H4 (cell line): ENCODE measurements at regions not wholly inside any gene's neighbourhood (a gene's known extent, or its start where the extent isn't known, plus 50 kb on each side); places are given as distances from the start of the nearest gene placed in this dataset.
A peak's percentile ranks its signal among the peaks of the same experiment; 100 is the strongest.
"Not testable (repeated sequence)": the region's sequence is repeated elsewhere in the genome, so short reads cannot be mapped to it uniquely, and the experiment has no call there.

Experiments used
- DNase-seq: peaks from one replicate; pipeline ENCODE4 v3.0.0-alpha.2; 2015; ENCODE audit warnings: low spot score

GRCh38 chr15:69554279-69554961, 101.8 kb downstream of the RPLP1 start:
- no peak for DNase-seq

DNA sequence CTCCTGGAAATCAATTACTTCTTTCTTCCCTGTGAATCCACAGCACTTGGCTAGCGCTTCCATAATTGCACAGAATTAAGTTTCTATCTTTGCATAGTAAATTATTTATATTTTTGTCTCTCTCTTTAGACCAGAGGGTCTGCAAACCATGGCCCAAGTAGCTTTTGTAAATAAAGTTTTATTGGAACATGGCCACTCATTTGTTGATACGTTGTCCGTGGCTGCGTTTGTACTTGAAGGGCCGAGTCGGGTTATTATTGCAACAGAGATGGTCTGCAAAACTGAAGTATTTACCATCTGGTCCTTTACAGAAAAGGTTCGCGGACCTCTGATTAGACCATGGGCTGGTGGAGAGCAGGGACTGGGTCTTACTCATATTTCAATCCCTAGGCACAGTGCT, 102.5 kb downstream of the RPLP1 start:
- DNase-seq: no peak

DNA sequence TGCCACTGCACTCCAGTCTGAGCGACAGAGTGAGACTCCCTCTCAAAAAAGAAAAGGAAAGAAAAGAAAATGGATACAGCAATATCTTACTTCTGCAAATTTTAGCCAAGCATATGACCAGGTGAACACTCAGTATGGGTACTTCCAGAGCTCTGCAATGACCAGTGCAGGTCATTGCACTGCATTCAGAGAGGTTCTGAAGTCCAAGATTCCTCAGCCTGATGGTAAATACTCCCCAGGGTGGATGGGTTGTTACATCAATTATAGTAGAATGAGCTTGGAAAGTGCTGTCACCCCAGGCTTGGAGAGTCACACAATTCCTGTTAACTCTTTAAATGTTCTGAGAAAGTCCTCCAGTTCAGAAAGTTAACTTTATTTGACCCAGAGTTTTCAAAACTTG, 103.7 kb downstream of the RPLP1 start:
- no peak for DNase-seq

- DNase-seq: peak; percentile 95
These were observed 104.5 kb downstream of the RPLP1 start for GRCh38 chr15:69557020-69557706.

GRCh38 chr15:69557707-69558409, 105.2 kb downstream of the RPLP1 start:
- no peak for DNase-seq

DNA sequence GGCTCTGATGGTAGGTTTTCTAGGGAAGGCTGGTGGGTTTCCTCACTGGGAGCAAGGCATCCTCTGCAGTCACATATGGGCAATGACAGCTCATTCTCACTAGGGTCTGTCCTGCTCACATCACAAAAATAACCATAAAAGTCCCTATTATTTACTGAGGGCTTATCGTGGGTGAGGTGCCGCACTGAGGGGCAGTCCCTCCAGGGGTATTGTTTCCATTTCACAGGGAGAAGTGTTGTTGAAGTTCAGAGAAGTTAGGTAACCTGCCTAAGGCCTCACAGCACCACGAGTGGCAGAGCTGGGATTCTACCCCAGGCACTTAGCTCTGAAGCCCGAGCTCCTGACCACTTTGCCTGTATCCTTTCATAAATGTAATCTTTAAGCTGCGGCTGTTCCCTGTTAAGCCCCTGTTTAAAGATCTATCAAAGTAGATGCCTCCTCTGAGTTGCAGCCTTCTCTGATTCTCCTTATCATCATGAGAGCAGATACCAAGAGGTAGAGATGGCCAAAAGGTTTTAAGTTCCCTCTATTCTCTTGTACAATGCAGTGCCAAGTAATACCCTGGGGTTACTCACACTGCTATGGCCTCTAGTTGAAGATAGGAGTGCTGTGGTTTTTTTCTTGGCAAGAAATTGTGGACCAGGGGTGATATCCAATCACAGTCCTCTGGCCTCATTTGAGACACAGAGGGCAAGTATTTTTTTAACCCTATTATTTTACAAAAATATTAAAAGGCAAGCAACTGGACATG, 107.0 kb downstream of the RPLP1 start:
- DNase-seq: no peak

DNA sequence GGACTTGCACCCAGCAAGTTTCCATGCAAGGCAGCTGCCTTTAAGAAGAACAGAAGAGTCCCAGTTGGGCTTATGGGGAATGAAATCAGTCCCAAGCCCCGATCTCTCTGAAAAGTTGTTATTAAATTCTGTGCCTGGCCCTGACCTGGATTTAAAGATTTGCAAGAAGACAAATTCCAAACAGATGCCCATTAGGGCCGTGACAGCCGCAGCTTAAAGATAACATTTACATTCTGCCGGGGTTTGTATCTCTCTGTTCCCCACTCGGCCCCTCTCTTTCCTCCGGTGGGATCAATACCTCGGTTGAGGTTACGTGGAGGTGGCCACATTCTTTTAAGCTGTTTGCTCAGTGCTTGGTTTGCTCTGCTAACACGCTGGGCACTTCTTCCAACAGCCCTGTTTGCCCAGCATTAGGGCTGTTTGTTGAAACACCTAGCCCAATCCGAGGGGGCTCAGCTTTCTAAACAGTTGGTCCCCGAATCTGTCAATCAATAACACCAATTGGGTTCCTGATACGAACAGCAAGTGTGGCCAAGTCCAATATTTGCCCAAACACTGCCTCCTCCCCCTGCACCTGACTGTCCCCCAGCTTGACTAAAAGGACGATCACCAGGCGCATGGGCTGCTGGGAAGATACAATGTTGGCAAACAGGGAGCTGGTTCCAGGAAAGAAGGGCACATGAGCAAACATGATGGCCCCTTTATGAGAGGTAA, 108.6 kb downstream of the RPLP1 start:
- DNase-seq: no peak

DNA sequence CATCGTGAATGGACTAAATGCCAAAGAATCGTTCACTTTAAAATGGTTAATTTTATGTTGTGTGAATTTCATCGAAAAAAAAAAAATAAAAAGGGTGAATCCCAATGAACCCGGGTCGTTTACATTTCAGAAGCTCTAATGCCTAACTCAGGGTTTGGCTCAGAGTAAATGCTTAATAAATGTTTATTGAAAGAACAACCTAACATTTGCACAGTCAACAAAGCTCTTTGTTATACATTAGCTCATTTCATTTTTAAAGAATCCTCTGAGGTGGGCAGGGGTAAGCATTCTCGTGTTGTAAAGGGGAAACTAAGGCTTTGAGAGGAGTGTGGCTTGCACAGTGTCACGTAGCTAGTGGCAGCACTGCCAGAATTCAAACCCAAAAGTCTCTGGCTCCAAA, 109.5 kb downstream of the RPLP1 start:
- no peak for DNase-seq

DNA sequence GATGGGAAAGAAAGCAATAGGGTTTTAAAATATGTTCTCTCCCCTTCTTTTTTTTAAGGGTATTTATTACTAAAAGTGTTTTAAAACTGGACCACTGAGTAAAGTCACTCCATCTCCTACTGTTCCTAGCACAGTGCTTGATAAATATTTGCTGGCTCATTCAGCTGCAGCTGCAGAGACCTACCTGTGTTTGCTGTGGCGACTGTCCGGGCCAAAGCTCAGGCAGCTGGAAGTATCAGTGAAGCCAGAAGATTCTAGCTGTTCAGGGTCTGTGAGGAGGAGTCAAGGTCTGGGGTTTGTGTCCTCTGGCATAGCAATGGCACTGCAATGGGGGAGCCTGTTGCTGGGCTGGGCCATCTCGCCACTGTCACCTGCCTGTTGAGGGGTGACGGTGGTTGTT, 109.9 kb downstream of the RPLP1 start:
- no peak for DNase-seq

- no peak for DNase-seq
These were observed 112.5 kb downstream of the RPLP1 start for GRCh38 chr15:69565066-69565655.

DNA sequence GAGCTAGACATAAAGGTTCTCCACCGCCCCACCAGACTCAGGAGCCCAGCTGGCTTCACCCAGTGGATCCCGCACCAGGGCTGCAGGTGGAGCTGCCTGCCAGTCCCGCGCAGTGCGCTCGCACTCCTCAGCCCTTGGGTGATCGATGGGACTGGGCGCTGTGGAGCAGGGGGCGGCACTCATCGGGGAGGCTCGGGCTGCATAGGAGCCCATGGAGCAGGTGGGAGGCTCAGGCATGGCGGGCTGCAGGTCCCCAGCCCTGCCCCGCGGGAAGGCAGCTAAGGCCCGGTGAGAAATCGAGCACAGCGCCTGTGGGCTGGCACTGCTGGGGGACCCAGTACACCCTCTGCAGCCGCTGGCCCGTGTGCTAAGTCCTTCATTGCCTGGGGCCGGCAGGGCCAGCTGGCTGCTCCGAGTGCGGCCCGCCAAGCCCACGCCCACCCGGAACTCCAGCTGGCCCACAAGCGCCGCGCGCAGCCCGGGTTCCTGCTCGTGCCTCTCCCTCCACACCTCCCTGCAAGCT, 114.7 kb downstream of the RPLP1 start:
- not testable (repeated sequence) for DNase-seq

DNA sequence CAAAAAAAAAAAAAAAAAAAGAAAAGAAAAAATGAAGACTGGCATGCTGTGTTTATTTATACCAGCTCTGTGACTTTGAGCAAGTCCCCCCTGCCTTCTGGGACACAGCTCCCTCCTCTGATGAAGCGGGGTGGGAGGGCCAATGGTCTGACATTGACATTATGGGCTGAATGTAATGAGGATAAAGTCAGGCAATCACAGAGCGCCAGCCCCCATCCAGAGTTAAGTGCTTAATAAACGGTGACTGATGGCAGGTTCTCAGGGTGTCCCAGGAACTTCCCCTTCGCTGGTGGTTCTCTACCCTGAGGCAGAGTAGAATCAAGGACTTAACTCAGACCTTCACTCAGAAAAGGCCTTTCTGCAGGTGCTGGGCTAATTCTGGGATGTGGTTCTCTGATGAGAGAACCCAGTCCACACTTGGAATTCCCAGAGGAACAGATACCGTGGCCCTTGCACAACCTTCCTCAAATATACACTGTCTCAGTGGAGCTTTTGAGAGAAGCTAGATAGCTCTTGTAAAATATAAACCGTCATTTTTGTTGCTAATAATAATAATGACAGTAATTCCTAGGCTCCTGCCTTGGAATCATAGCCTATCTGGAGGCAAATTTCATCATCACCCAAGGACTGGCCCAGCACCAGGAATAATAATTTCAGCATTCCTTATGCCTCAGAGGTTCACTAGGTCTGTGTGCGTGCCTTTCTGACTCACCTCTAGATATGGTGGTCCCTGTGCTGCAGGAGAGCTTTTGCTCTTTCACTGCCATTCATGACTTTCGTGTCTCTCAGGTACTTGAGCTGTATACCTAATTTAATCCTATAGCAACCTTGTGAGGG, 115.8 kb downstream of the RPLP1 start:
- DNase-seq: no peak

DNA sequence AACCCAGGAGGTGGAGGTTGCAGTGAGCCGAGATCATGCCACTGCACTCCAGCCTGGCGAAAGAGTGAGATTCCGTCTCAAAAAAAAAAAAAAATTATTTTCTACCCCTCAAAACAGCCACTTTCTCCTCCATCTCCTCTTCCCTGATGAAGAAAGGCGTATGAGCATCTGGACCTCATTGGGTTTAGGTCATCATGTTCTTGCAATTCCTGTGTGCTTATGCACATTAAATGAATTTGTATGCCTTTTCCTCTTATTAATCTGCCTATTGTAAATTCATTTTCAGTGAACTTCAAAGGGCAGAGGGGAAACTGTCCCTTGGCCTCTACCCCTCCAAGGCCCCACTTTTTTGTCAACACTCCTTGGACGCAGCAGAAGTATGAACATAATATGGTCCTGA, 117.8 kb downstream of the RPLP1 start:
- DNase-seq: no peak

- DNase-seq: no peak
These were observed 118.4 kb downstream of the RPLP1 start for GRCh38 chr15:69570997-69571396.

GRCh38 chr15:69573278-69573677, 120.7 kb downstream of the RPLP1 start:
- not testable (repeated sequence) for DNase-seq

DNA sequence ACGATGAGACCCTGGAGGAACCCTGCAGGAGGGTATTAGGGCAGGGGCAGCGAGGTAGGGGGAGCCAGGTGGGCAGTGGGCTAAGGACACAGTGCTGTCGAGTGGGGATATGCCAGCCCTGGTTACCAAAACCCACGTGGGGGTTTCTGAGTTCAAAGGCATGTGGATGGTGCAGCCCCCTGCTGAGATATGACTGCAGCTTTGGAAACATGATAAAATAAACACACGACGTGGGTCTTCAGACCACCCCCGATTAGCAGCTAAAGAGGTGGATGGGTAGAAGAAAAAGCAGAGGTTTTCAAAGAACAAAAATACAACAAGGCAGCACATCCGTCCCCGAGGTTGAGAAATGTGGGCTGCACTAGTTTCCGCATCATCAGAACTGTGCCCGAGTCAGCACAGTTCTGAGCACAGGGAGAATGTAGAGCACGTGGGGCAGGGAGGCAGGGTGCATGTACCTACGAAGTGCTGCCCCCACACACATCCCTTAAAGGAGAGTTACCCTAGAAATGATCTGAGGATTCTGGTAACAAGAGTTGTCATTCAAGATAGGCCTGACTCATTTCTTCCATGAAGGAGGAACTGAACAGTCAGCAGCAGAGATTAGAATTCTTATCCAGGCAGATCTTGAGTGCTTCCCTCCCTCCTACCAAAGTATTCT, 121.3 kb downstream of the RPLP1 start:
- no peak for DNase-seq

DNA sequence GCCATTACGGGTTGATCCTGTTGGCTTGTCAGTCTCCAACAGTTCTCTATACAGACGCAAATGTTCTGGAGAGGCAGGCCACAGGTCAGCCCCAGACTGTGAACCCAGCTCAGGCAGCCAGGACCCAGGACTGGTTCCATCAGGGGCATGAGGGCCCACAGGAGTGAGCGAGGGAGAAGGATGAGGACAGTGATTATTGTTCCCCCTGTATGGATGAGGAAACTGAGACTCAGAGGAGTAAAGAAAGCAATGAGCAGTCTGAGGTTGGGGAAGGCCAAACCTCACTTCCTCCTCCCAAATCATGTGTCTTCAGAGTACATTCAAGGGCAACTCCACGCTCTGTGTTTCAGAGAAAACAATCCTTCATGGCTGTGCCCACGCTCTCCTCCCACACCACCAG, 121.9 kb downstream of the RPLP1 start:
- DNase-seq: no peak

- DNase-seq: no peak
These were observed 122.8 kb downstream of the RPLP1 start for GRCh38 chr15:69575387-69575786.

DNA sequence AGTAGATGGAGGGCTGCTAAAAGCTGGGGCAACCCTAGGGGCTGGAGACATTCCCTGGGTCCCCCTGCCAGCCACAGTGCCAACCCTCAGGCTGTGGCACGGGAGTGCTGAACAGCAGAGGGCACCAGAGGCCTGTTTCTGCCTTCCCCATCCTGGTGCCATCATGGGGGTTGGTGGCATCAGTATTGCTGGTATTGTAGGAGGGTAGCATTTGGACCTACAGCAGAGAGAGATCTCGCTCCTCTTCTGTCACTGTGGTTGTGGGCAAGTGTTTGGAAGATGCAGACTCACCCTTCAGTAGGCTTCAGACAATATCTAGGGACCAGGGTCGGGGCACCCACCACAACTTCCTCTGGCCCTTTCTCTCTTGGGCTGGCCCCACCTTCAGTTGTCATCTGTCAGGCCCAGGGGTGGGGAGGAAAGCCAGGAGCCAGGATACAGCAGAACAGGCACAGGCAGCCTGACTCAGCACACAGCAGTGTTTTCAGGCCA, 123.5 kb downstream of the RPLP1 start:
- peak; percentile 75 for DNase-seq
